Type B pancreatic cell (in vitro differentiated cells): ENCODE measurements at regions not wholly inside any gene's neighbourhood (a gene's known extent, or its start where the extent isn't known, plus 50 kb on each side); places are given as distances from the start of the nearest gene placed in this dataset.

Source experiments
- DNase-seq: peaks from one replicate; pipeline ENCODE4 v3.0.0; 2021; ENCODE audit warnings: mixed read lengths; ENCODE audit not compliant: unreplicated experiment; ENCODE audit errors: extremely low spot score
- H3K27ac Mint-ChIP-seq: 2 replicates; pipeline ENCODE4 v1.8.0; 2021; ENCODE audit warnings: mild to moderate bottlenecking, mixed read lengths
- H3K27me3 Mint-ChIP-seq: 2 replicates; pipeline ENCODE4 v1.8.0; 2021; ENCODE audit warnings: mixed read lengths
- H3K36me3 Mint-ChIP-seq: 2 replicates; pipeline ENCODE4 v1.8.0; 2021; ENCODE audit warnings: mixed read lengths
- H3K4me1 Mint-ChIP-seq: one replicate; pipeline ENCODE4 v1.8.0; 2021; ENCODE audit warnings: mixed read lengths; ENCODE audit not compliant: unreplicated experiment
- H3K4me3 Mint-ChIP-seq: 2 replicates; pipeline ENCODE4 v1.8.0; 2021; ENCODE audit warnings: mild to moderate bottlenecking, mixed read lengths
- H3K9me3 Mint-ChIP-seq: 2 replicates; pipeline ENCODE4 v1.8.0; 2021; ENCODE audit warnings: mixed read lengths
- CTCF ChIP-seq: fragments of 200-600 bp; sonication (generic); conservative IDR thresholded peaks from 2 replicates; pipeline ENCODE4 v1.5.0; 2021; ENCODE audit warnings: antibody characterized with exemption, mild to moderate bottlenecking

- Mint-ChIP-seq H3K4me3 (no peak overlapping the region), H3K4me1 (peaks cover 11% of the 10 kb centered on the region)
Measured at GRCh38 chr17:69757688-69758430, 317.2 kb upstream of the KCNJ16 start.

GRCh38 chr17:69760562-69760961, 314.5 kb upstream of the KCNJ16 start:
- TF ChIP-seq CTCF = no peak
- H3K36me3 Mint-ChIP-seq = no peaks in the 10 kb centered on the region
- H3K4me1 Mint-ChIP-seq = peaks cover 12% of the 10 kb centered on the region
- H3K4me3 Mint-ChIP-seq = no peak overlapping the region
- peak overlapping the region; percentile 10 for H3K27ac Mint-ChIP-seq
- no peaks in the 10 kb centered on the region for H3K27me3 Mint-ChIP-seq
- DNase-seq = no peak
- H3K9me3 Mint-ChIP-seq = peaks cover 6% of the 10 kb centered on the region

More at GRCh38 chr17:69757688-69758430, 317.2 kb upstream of the KCNJ16 start:
- DNase-seq = no peak
- H3K36me3 Mint-ChIP-seq = no peaks in the 10 kb centered on the region
- H3K9me3 Mint-ChIP-seq = peaks cover 6% of the 10 kb centered on the region
- no peak overlapping the region for H3K27ac Mint-ChIP-seq
- no peak for TF ChIP-seq CTCF
- H3K27me3 Mint-ChIP-seq = no peaks in the 10 kb centered on the region

DNA sequence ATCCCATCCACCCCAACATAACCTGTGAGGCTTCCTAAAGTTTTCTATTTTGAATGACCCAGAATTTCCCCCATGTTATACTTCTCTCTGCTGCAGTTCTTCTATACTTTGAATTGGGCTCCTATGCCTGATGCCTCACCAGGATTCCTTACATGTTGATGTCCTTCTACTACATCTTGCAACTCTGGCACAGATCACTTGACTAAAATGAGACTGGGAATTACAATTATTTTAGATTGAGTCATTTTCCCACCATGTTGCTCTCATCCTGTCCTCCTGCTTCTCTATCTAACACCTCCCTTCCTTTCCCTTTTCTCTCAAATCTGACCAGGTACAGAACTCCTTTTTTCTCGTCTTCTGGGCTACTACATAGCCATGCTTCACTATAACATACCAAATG, 314.0 kb upstream of the KCNJ16 start:
- no peaks in the 10 kb centered on the region for H3K27me3 Mint-ChIP-seq
- DNase-seq = no peak
- H3K4me1 Mint-ChIP-seq = peaks cover 12% of the 10 kb centered on the region
- peak overlapping the region; percentile 10 for H3K27ac Mint-ChIP-seq
- no peaks in the 10 kb centered on the region for H3K36me3 Mint-ChIP-seq
- peaks cover 6% of the 10 kb centered on the region for H3K9me3 Mint-ChIP-seq
- TF ChIP-seq CTCF = no peak
- no peak overlapping the region for H3K4me3 Mint-ChIP-seq

GRCh38 chr17:69761767-69762321, 313.2 kb upstream of the KCNJ16 start:
- H3K27ac Mint-ChIP-seq = peak overlapping the region; percentile 87
- H3K4me1 Mint-ChIP-seq = peaks cover 12% of the 10 kb centered on the region
- H3K4me3 Mint-ChIP-seq = no peak overlapping the region
- H3K36me3 Mint-ChIP-seq = no peaks in the 10 kb centered on the region
- no peak for DNase-seq
- no peaks in the 10 kb centered on the region for H3K27me3 Mint-ChIP-seq
- TF ChIP-seq CTCF = no peak
- H3K9me3 Mint-ChIP-seq = peaks cover 6% of the 10 kb centered on the region

- Mint-ChIP-seq H3K27me3 (no peaks in the 10 kb centered on the region), H3K4me1 (peaks cover 12% of the 10 kb centered on the region), H3K27ac (peak overlapping the region; percentile 87), H3K4me3 (peak overlapping the region; percentile 24), H3K36me3 (no peaks in the 10 kb centered on the region), H3K9me3 (peaks cover 6% of the 10 kb centered on the region)
- DNase-seq = no peak
- TF ChIP-seq CTCF = no peak
Measured at GRCh38 chr17:69762359-69762758, 312.7 kb upstream of the KCNJ16 start.
